GM20000 (cell line): ENCODE measurements at regions not wholly inside any gene's neighbourhood (a gene's known extent, or its start where the extent isn't known, plus 50 kb on each side); places are given as distances from the start of the nearest gene placed in this dataset.

Source experiments
- DNase-seq: peaks from one replicate; pipeline ENCODE4 v3.0.0; 2012; ENCODE audit warnings: low spot score
- TF ChIP-seq, protein P1 (sequence below): IDR thresholded peaks from 2 replicates; pipeline ENCODE4 v1.5.1; 2012; ENCODE audit warnings: mild to moderate bottlenecking, control low read depth; ENCODE audit errors: extremely low read depth, missing control alignments

DNA sequence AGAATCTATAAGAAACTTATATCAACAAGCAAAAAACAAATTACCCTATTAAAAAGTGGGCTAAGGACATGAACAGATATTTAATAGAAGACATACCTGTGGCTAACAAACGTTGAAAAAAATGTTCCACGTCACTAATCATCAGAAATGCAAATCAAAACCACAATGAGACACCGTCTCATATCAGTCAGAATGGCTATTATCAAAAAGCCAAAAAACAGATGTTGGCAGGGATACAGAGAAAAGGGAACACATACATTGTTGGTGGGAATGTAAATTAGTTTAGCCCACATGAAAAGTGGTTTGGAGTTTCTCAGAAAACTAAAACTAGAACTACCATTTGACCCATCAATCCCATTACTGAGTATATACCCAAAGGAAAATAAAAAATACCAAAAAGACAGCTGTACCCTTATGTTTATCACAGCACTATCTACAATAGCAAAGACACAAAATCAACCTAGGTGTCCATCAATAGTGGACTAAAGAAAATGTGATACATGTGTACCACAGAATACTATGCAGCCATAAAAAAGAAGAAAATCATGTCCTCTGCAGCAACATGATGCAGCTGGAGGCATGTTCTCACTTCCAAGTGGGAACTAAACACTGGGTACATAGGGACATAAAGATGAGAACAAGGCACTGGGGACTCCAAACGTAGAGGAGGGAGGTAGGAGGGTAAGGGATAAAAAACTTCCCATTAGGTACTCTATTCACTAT, 83.8 kb upstream of the TMEM168 start:
- TF ChIP-seq, protein P1, sequence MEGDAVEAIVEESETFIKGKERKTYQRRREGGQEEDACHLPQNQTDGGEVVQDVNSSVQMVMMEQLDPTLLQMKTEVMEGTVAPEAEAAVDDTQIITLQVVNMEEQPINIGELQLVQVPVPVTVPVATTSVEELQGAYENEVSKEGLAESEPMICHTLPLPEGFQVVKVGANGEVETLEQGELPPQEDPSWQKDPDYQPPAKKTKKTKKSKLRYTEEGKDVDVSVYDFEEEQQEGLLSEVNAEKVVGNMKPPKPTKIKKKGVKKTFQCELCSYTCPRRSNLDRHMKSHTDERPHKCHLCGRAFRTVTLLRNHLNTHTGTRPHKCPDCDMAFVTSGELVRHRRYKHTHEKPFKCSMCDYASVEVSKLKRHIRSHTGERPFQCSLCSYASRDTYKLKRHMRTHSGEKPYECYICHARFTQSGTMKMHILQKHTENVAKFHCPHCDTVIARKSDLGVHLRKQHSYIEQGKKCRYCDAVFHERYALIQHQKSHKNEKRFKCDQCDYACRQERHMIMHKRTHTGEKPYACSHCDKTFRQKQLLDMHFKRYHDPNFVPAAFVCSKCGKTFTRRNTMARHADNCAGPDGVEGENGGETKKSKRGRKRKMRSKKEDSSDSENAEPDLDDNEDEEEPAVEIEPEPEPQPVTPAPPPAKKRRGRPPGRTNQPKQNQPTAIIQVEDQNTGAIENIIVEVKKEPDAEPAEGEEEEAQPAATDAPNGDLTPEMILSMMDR: no peak
- no peak for DNase-seq

GRCh38 chr7:112869111-112869774, 79.0 kb upstream of the TMEM168 start:
- TF ChIP-seq, protein P1: peak; percentile 92
- DNase-seq: peak; percentile 47

- TF ChIP-seq, protein P1: no peak
These were observed 78.4 kb upstream of the TMEM168 start for GRCh38 chr7:112868609-112869008.

GRCh38 chr7:112866424-112866823, 76.2 kb upstream of the TMEM168 start:
- DNase-seq: peak; percentile 42
- TF ChIP-seq, protein P1: no peak

More at GRCh38 chr7:112868609-112869008, 78.4 kb upstream of the TMEM168 start:
- no peak for DNase-seq

DNA sequence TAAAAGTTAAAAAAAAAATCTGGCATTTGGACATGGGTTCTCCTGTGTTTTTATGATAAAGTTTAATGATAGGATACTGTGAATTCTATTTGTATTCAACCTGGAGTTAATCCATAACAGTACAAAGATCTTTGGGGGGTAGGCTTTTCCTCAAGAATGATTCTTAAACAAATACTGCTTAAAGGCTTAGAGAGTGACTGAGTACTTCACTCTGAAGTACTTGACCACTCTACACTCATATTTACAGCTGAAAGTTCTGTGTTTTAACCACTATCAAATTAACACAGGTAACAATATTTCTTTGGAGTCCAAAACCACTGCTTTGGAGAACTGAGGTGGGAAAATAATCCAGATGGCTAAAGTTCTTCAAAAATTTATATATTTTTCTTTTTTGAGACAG, 74.2 kb upstream of the TMEM168 start:
- TF ChIP-seq, protein P1: no peak
- no peak for DNase-seq

GRCh38 chr7:112858838-112859237, 68.6 kb upstream of the TMEM168 start:
- no peak for DNase-seq
- TF ChIP-seq, protein P1: no peak

DNA sequence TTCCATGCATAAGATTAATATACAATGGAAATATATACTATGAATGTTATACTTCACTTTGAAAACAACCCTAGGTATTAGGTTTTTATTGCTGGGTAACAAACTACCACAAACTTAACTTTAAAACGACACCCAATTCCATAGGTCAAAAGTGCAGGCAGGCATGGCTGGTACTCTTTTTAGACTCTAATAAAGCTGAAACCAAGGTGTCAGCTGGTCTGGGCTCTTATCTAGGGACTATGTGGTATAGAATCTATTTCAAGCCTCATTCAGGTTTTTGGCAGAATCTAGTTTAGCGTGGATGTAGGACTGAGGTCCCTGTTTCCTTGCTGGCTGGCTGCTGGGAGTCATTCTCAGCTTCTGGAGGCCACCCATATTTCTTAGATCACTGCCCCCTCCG, 65.0 kb upstream of the TMEM168 start:
- TF ChIP-seq, protein P1: no peak
- no peak for DNase-seq
